Endothelial cell of umbilical vein (primary cell): ENCODE measurements at regions not wholly inside any gene's neighbourhood (a gene's known extent, or its start where the extent isn't known, plus 50 kb on each side); places are given as distances from the start of the nearest gene placed in this dataset.

Experiments used
- BruUV-seq: library from RNA; stranded (reverse); fragments of 400-500 nt; replicated peaks from 2 replicates; lab custom pipeline; 2021; lab: Mats Ljungman, UMichigan
- CTCF ChIA-PET: fragments of 300-600, 350-600 bp; sonication (Branson Sonifier 250); formaldehyde crosslinking; loops from one replicate; lab custom pipeline; 2021; ENCODE audit warnings: antibody characterized with exemption, inconsistent platforms; lab: Charles Lee
- POLR2A ChIA-PET: fragments of 300-600, 350-600 bp; sonication (Branson Sonifier 250); formaldehyde crosslinking; loops from one replicate; lab custom pipeline; 2021; ENCODE audit warnings: antibody characterized with exemption, inconsistent platforms; lab: Charles Lee
- DNase-seq: peaks from one replicate; pipeline ENCODE4 v3.0.0-alpha.2; 2011; ENCODE audit warnings: low read depth, low spot score
- FAIRE-seq: peaks from 2 replicates; lab custom pipeline; 2011; peaks lifted over from hg19 to GRCh38; lab: Jason Lieb, UNC
- H2AFZ ChIP-seq: 2 replicates; pipeline ENCODE4 v1.6.0; 2012; ENCODE audit warnings: low read depth, low read length, control low read depth, inconsistent platforms
- H3K27ac ChIP-seq: 2 replicates; pipeline ENCODE4 v1.5.1; 2011; ENCODE audit warnings: low read depth, mild to moderate bottlenecking, control low read depth, low read length, moderate library complexity; ENCODE audit not compliant: insufficient read depth
- H3K27me3 ChIP-seq, 2 experiments: 2 replicates each; pipeline versions ENCODE4 v1.6.0 to v1.6.1; 2011; ENCODE audit warnings: low read length in 2 of 2, mixed read lengths in 1 of 2; ENCODE audit not compliant: control insufficient read depth in 2 of 2, insufficient read depth in 2 of 2
- H3K36me3 ChIP-seq, 2 experiments: 2 replicates in 1 of 2; 3 replicates in 1 of 2; pipeline ENCODE4 v1.5.1; 2011; ENCODE audit warnings: low read length in 2 of 2, mild to moderate bottlenecking in 1 of 2, moderate library complexity in 1 of 2; ENCODE audit not compliant: control insufficient read depth in 2 of 2, insufficient read depth in 2 of 2; ENCODE audit errors: extremely low read depth in 1 of 2
- H3K4me1 ChIP-seq: 3 replicates; pipeline ENCODE4 v1.5.1; 2011; ENCODE audit warnings: mild to moderate bottlenecking, low read length; ENCODE audit not compliant: control insufficient read depth, insufficient read depth; ENCODE audit errors: extremely low read depth
- H3K4me2 ChIP-seq: 2 replicates; pipeline ENCODE4 v1.6.1; 2011; ENCODE audit warnings: low read length, control low read depth, mixed read lengths; ENCODE audit not compliant: insufficient read depth
- H3K4me3 ChIP-seq, 3 experiments: fragments of 200-600 bp in 1 of 3; sonication (generic), shearing (Covaris generic) in 1 of 3; replicated peaks in 1 of 3; 2 replicates each; pipeline ENCODE4 v1.5.1; 2011 to 2016; ENCODE audit warnings: control low read depth in 3 of 3, low read length in 3 of 3, mild to moderate bottlenecking in 2 of 3, inconsistent platforms in 1 of 3, low read depth in 1 of 3, moderate library complexity in 1 of 3; ENCODE audit not compliant: insufficient read depth in 1 of 3
- H3K79me2 ChIP-seq: 2 replicates; pipeline ENCODE4 v1.6.0; 2012; ENCODE audit warnings: low read length, inconsistent platforms; ENCODE audit not compliant: control insufficient read depth, insufficient read depth
- H3K9ac ChIP-seq: replicated peaks from 2 replicates; pipeline ENCODE3; 2011; ENCODE audit warnings: low read length, control low read depth; ENCODE audit not compliant: insufficient read depth; ENCODE audit errors: extremely low read depth
- H3K9me1 ChIP-seq: replicated peaks from 3 replicates; pipeline ENCODE4 v1.6.0; 2011; ENCODE audit warnings: mild to moderate bottlenecking, low read length; ENCODE audit not compliant: control insufficient read depth, insufficient read depth; ENCODE audit errors: extremely low read depth
- H3K9me3 ChIP-seq: replicated peaks from 2 replicates; pipeline ENCODE4 v1.5.1; 2012; ENCODE audit warnings: low read length, inconsistent platforms; ENCODE audit not compliant: control insufficient read depth, insufficient read depth
- H4K20me1 ChIP-seq: replicated peaks from 2 replicates; pipeline ENCODE3; 2011; ENCODE audit warnings: mild to moderate bottlenecking, low read length; ENCODE audit not compliant: control insufficient read depth, insufficient read depth; ENCODE audit errors: extremely low read depth
- EZH2 ChIP-seq: IDR thresholded peaks from 2 replicates; pipeline ENCODE4 v1.6.1; 2012; ENCODE audit warnings: borderline replicate concordance, low read depth, mild to moderate bottlenecking, moderate library complexity, low read length, inconsistent platforms; ENCODE audit not compliant: severe bottlenecking
- FOS ChIP-seq: IDR thresholded peaks from 2 replicates; pipeline ENCODE4 v1.6.1; 2011; ENCODE audit warnings: mild to moderate bottlenecking, low read length, moderate library complexity, borderline replicate concordance; ENCODE audit not compliant: insufficient read depth
- GATA2 ChIP-seq: IDR thresholded peaks from 2 replicates; pipeline ENCODE4 v1.7.0; 2011; ENCODE audit warnings: low read depth, mild to moderate bottlenecking, moderate library complexity, mixed read lengths, low read length; ENCODE audit not compliant: insufficient read length, insufficient read depth
- JUN ChIP-seq: IDR thresholded peaks from 2 replicates; pipeline ENCODE4 v1.6.1; 2011; ENCODE audit warnings: borderline replicate concordance, low read depth; ENCODE audit not compliant: insufficient read length, insufficient read depth
- MAX ChIP-seq: IDR thresholded peaks from 2 replicates; pipeline ENCODE4 v1.6.1; 2011; ENCODE audit not compliant: insufficient read depth, insufficient read length
- MYC ChIP-seq: IDR thresholded peaks from one replicate; pipeline ENCODE4 v1.6.1; 2011; ENCODE audit warnings: mild to moderate bottlenecking, low read depth, low read length
- POLR2A ChIP-seq: IDR thresholded peaks from 2 replicates; pipeline ENCODE4 v1.6.1; 2012; ENCODE audit warnings: low read depth, mild to moderate bottlenecking, control low read depth, low read length
- POLR2AphosphoS5 ChIP-seq: IDR thresholded peaks from 2 replicates; pipeline ENCODE4 v1.6.1; 2012; ENCODE audit warnings: low read depth, mild to moderate bottlenecking, control low read depth, low read length, moderate library complexity; ENCODE audit not compliant: insufficient read depth
- dilution Hi-C: fragments of 300-500 bp; cut with MboI; formaldehyde crosslinking; loops from one replicate; pipeline ENCODE4 v1.15.0; 2019; ENCODE audit warnings: low sequenced_read_pairs; ENCODE audit not compliant: extremely low pct_ligation_motif_present
- intact Hi-C: fragments of 100-400 bp; cut with micrococcal nuclease; formaldehyde crosslinking; loops from one replicate; pipeline ENCODE4 v1.10.0; 2022
- TF ChIP-seq, protein P1 (sequence below), 2 donors: IDR thresholded peaks; 1 replicate in 1 of 2; 2 replicates in 1 of 2; pipeline ENCODE4 v1.5.1; 2011; ENCODE audit warnings: low read length in 2 of 2, mild to moderate bottlenecking in 2 of 2, moderate library complexity in 2 of 2, control low read depth in 1 of 2, inconsistent platforms in 1 of 2, low read depth in 1 of 2; ENCODE audit not compliant: insufficient read depth in 1 of 2; ENCODE audit errors: extremely low read depth in 1 of 2

- H3K36me3 ChIP-seq = no peaks in the 10 kb centered on the region
- no peak for FAIRE-seq
- H3K27ac ChIP-seq = no peak overlapping the region
- H3K4me2 ChIP-seq = no peak overlapping the region
- no peaks in the 10 kb centered on the region for H4K20me1 ChIP-seq
- dilution Hi-C loops (no loop called here), intact Hi-C loops (no loop called here)
- no peak for DNase-seq
- BruUV-seq = no TSS peak
- peaks cover 0 to 3% of the 10 kb centered on the region in 2 experiments for H3K27me3 ChIP-seq
- ChIA-PET POLR2A (no interaction called here), CTCF (no interaction called here)
- no peak overlapping the region for H3K4me3 ChIP-seq
- no peak overlapping the region for H2AFZ ChIP-seq
- TF ChIP-seq, protein P1, sequence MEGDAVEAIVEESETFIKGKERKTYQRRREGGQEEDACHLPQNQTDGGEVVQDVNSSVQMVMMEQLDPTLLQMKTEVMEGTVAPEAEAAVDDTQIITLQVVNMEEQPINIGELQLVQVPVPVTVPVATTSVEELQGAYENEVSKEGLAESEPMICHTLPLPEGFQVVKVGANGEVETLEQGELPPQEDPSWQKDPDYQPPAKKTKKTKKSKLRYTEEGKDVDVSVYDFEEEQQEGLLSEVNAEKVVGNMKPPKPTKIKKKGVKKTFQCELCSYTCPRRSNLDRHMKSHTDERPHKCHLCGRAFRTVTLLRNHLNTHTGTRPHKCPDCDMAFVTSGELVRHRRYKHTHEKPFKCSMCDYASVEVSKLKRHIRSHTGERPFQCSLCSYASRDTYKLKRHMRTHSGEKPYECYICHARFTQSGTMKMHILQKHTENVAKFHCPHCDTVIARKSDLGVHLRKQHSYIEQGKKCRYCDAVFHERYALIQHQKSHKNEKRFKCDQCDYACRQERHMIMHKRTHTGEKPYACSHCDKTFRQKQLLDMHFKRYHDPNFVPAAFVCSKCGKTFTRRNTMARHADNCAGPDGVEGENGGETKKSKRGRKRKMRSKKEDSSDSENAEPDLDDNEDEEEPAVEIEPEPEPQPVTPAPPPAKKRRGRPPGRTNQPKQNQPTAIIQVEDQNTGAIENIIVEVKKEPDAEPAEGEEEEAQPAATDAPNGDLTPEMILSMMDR (IDR thresholded peaks at IDR 0.05; ENCODE audit: extremely low read depth in 1 of 2, insufficient read depth in 1 of 2, low read depth in 1 of 2, low read length in 2 of 2) = no peak
- TF ChIP-seq MYC = no peak
- no peak for TF ChIP-seq EZH2
- TF ChIP-seq JUN = no peak
- no peak for TF ChIP-seq GATA2
- TF ChIP-seq POLR2AphosphoS5 = no peak
- no peak for TF ChIP-seq FOS
- TF ChIP-seq POLR2A = no peak
- TF ChIP-seq MAX = no peak
- no peaks in the 10 kb centered on the region for H3K4me1 ChIP-seq
- no peaks in the 10 kb centered on the region for H3K9me1 ChIP-seq
- no peaks in the 10 kb centered on the region for H3K79me2 ChIP-seq
- no peak overlapping the region for H3K9ac ChIP-seq
- H3K9me3 ChIP-seq = no peaks in the 10 kb centered on the region
These were observed 272.6 kb downstream of the FOXG1 start for GRCh38 chr14:29039171-29039570.
